Calu3 (cell line): ENCODE measurements at regions not wholly inside any gene's neighbourhood (a gene's known extent, or its start where the extent isn't known, plus 50 kb on each side); places are given as distances from the start of the nearest gene placed in this dataset.
"Not testable (repeated sequence)": the region's sequence is repeated elsewhere in the genome, so short reads cannot be mapped to it uniquely, and the experiment has no call there.

ENCODE experiments used
- BruUV-seq: library from RNA; stranded (reverse); fragments of 400-500 nt; replicated peaks from 2 replicates; lab custom pipeline; 2021; lab: Mats Ljungman, UMichigan
- CTCF ChIA-PET: fragments of 300-600 bp; sonication (Branson Sonifier 250); formaldehyde crosslinking; loops from one replicate; lab custom pipeline; 2022; ENCODE audit warnings: antibody characterized with exemption; lab: Charles Lee
- DNase-seq: peaks from one replicate; pipeline ENCODE4 v3.0.0; 2022
- H3K27ac Mint-ChIP-seq: one replicate; pipeline ENCODE4 v1.8.0; 2022; ENCODE audit warnings: mixed read lengths; ENCODE audit not compliant: unreplicated experiment
- H3K27me3 Mint-ChIP-seq: one replicate; pipeline ENCODE4 v1.8.0; 2022; ENCODE audit warnings: mixed read lengths; ENCODE audit not compliant: unreplicated experiment
- H3K36me3 Mint-ChIP-seq: one replicate; pipeline ENCODE4 v1.8.0; 2022; ENCODE audit warnings: mild to moderate bottlenecking, moderate library complexity, mixed read lengths; ENCODE audit not compliant: insufficient read depth, unreplicated experiment
- H3K4me1 Mint-ChIP-seq: one replicate; pipeline ENCODE4 v1.8.0; 2022; ENCODE audit warnings: mild to moderate bottlenecking, low read depth, mixed read lengths; ENCODE audit not compliant: unreplicated experiment
- H3K4me3 Mint-ChIP-seq: one replicate; pipeline ENCODE4 v1.8.0; 2022; ENCODE audit warnings: mild to moderate bottlenecking, low read depth, moderate library complexity, mixed read lengths; ENCODE audit not compliant: unreplicated experiment
- H3K9me3 Mint-ChIP-seq: one replicate; pipeline ENCODE4 v1.8.0; 2022; ENCODE audit warnings: low read depth, mixed read lengths; ENCODE audit not compliant: unreplicated experiment
- intact Hi-C: fragments of 100-400 bp; cut with micrococcal nuclease; formaldehyde crosslinking; loops from one replicate; pipeline ENCODE4 v1.10.0; 2022; ENCODE audit not compliant: unreplicated experiment

DNA sequence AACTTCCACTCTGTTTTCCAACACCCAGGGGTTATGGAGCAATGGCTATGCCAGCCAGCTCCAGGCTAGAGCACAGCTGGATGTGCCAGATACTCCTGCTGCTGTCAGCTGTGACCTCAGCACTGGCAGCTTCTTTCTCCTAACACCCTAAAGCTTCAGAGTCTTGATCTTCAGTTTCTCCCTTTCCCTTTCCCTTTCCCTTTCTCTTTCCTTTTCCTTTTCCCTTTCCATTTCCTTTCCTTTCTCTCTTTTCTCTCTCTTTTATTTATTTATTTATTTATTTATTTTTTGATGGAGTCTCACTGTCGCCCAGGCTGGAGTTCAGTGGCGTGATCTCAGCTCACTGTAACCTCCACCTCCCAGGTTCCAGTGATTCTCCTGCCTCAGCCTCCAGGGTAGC lies 237.0 kb downstream of the ZNF37A start:
- H3K36me3 Mint-ChIP-seq, H3K4me3 Mint-ChIP-seq: not testable (repeated sequence)

DNA sequence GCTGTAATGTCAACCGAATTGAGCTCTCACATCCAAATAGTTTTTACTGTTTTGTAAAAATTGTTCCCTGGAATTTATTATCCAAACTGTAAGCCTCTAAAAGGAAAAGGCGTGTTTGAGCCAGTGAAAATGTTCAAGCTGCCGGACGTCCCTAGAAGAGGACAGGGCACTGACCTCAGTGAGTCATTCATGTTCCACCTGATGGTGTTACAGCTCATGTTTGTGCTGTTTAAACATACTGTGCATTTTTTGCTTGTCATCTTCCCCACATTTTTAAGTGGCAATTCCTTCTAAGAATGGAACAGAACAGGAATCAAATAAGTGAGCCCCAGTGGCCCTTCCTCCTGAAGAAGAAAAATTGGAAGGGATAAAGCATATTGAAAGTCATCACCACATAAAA lies 239.6 kb downstream of the ZNF37A start:
- H3K4me1 Mint-ChIP-seq, H3K36me3 Mint-ChIP-seq, H3K9me3 Mint-ChIP-seq, H3K4me3 Mint-ChIP-seq, DNase-seq, CTCF ChIA-PET, BruUV-seq, H3K27me3 Mint-ChIP-seq, intact Hi-C loops, H3K27ac Mint-ChIP-seq: not testable (repeated sequence)

More for the DNA sequence above, 237.0 kb downstream of the ZNF37A start:
- CTCF ChIA-PET, DNase-seq, H3K4me1 Mint-ChIP-seq, BruUV-seq, H3K27me3 Mint-ChIP-seq, H3K27ac Mint-ChIP-seq, intact Hi-C loops, H3K9me3 Mint-ChIP-seq: not testable (repeated sequence)

GRCh38 chr10:38350645-38351044 lies 256.5 kb downstream of the ZNF37A start:
- H3K36me3 Mint-ChIP-seq, BruUV-seq, intact Hi-C loops, H3K27ac Mint-ChIP-seq, CTCF ChIA-PET, DNase-seq, H3K4me3 Mint-ChIP-seq, H3K4me1 Mint-ChIP-seq, H3K9me3 Mint-ChIP-seq: not testable (repeated sequence)
- peaks cover 31% of the 10 kb centered on the region for H3K27me3 Mint-ChIP-seq

DNA sequence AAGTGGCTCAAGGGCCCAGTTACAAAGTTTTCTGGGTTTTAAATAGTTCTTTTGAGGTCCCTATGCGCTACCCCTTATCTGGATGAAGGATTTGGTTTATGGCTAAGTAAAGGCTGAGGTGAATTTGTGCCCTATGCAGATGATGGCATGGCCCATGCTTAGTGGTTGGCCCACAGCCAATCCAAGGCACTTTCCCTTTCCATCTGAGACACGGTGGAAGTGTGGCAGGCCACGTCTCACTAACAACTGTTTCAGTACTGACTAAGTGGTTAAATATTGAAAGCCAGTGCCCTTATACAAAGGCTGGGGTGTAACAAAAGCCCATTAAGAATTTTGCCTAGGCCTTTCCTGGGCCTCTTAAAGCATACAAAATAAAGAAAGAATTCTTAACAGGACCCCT lies 260.3 kb downstream of the ZNF37A start:
- H3K4me3 Mint-ChIP-seq, H3K27me3 Mint-ChIP-seq, BruUV-seq, H3K9me3 Mint-ChIP-seq, CTCF ChIA-PET, intact Hi-C loops, H3K4me1 Mint-ChIP-seq, H3K27ac Mint-ChIP-seq: not testable (repeated sequence)
- peaks cover 18% of the 10 kb centered on the region for H3K36me3 Mint-ChIP-seq
- peak; percentile 18 for DNase-seq

DNA sequence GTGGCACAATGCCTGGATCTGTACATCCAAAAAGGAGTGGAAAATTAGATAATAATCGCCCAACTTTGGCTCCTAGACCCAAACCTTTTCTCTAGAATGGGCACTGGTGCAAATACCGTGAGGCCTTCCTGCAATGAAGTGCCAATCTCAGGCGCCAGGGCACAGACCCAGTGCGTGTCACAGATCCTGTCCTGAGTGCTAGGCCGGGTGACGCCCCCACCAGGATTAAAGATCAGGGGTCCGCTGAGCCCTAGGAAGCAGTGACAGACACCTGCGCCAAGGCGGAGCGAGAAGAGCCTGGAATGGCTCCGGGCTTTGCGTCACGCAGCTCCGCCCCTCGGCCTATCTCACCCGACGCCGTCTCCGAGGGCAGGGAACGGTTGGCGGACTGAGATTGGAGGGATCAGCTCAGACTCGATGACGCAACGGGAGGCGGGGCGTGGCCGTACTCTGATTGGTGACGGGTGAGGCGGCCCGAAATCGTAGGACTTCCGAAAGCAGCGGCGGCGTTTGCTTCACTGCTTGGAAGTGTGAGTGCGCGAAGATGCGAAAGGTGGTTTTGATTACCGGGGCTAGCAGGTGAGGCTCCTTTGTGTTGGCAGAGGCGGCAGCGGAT lies 261.9 kb downstream of the ZNF37A start:
- peaks cover 18% of the 10 kb centered on the region for H3K36me3 Mint-ChIP-seq
- peak overlapping the region; percentile 97 for H3K27ac Mint-ChIP-seq
- intact Hi-C loops, H3K27me3 Mint-ChIP-seq, H3K9me3 Mint-ChIP-seq, H3K4me1 Mint-ChIP-seq, CTCF ChIA-PET, BruUV-seq: not testable (repeated sequence)
- H3K4me3 Mint-ChIP-seq, result peak overlapping the region; percentile 83
- peak; percentile 68 for DNase-seq

GRCh38 chr10:38356527-38356926 lies 262.4 kb downstream of the ZNF37A start:
- BruUV-seq, result TSS peak; percentile 62
- Mint-ChIP-seq H3K27ac (peak overlapping the region; percentile 97), H3K4me3 (peak overlapping the region; percentile 83), H3K36me3 (peaks cover 18% of the 10 kb centered on the region)
- H3K9me3 Mint-ChIP-seq, H3K27me3 Mint-ChIP-seq, H3K4me1 Mint-ChIP-seq, intact Hi-C loops, CTCF ChIA-PET: not testable (repeated sequence)
- peak; percentile 3 for DNase-seq

- H3K27ac Mint-ChIP-seq, CTCF ChIA-PET: not testable (repeated sequence)
- intact Hi-C loops, result loop anchor here (10.0 kb wide), 1 partner anchor 388 kb away; the partner anchor contains the start of gene ZNF25
Observed at GRCh38 chr10:38362514-38362913, 268.4 kb downstream of the ZNF37A start.

DNA sequence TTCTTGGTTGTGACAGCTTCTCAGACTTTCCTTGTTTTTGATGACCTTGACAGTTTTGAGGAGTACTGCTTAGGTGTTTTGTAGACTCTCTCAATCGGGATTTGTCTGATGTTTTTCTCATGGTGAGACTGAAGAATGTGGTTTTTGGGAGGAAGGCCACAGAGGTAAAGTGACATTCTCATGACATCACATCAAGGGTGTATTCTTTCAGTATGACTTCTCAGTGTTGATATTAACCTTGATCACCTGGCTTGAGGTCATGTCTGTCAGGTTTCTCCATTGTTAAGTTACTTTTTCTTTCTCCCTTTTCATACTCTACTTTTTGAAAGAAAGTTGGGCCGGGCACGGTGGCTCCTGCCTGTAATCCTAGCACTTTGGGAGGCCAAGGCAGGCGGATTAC lies 269.9 kb downstream of the ZNF37A start:
- H3K4me3 Mint-ChIP-seq, H3K4me1 Mint-ChIP-seq, H3K9me3 Mint-ChIP-seq, H3K27ac Mint-ChIP-seq, CTCF ChIA-PET, BruUV-seq, H3K27me3 Mint-ChIP-seq, DNase-seq: not testable (repeated sequence)
- H3K36me3 Mint-ChIP-seq, result peaks cover 27% of the 10 kb centered on the region
- intact Hi-C loops, result loop anchor here (10.0 kb wide), 1 partner anchor 389 kb away; the partner anchor contains the start of gene ZNF25

More at GRCh38 chr10:38362514-38362913, 268.4 kb downstream of the ZNF37A start:
- H3K9me3 Mint-ChIP-seq, DNase-seq, H3K4me3 Mint-ChIP-seq, BruUV-seq, H3K27me3 Mint-ChIP-seq, H3K4me1 Mint-ChIP-seq: not testable (repeated sequence)
- H3K36me3 Mint-ChIP-seq, result peaks cover 37% of the 10 kb centered on the region

GRCh38 chr10:38365917-38366316 lies 271.8 kb downstream of the ZNF37A start:
- intact Hi-C loops, result loop anchor here (10.0 kb wide), 1 partner anchor 391 kb away; the partner anchor contains the start of gene ZNF25
- not testable (repeated sequence) for BruUV-seq, H3K4me3 Mint-ChIP-seq, H3K27me3 Mint-ChIP-seq, H3K4me1 Mint-ChIP-seq, H3K27ac Mint-ChIP-seq, H3K9me3 Mint-ChIP-seq
- CTCF ChIA-PET, result interaction anchor here (0.6 to 1.1 kb wide), 2 partner anchors 337 to 389 kb away, joined by 3 to 5 read pairs; partner anchors contain the start of gene ZNF25
- DNase-seq, result peak; percentile 20
- peaks cover 27% of the 10 kb centered on the region for H3K36me3 Mint-ChIP-seq

DNA sequence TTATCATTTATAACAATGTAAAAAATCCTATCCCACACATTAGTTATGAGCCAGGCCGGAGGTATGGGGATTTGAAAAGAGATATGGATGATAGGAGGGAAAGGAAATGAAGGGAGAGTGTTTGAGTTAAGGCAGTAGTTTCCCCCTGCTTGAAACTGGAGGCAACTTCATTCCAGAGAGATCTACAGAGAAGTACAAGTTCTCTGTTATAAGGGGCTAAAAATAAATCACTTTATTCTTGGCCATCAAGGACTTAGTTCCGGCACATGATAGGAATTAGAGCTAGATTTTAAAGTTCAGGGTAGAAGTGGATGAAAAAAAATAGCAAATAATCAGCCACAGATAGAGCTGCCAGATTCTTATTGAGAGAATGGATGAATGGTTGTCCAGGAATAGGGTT lies 289.7 kb downstream of the ZNF37A start:
- intact Hi-C loops, H3K36me3 Mint-ChIP-seq, H3K4me3 Mint-ChIP-seq, H3K27me3 Mint-ChIP-seq, DNase-seq, H3K9me3 Mint-ChIP-seq, H3K27ac Mint-ChIP-seq, CTCF ChIA-PET, H3K4me1 Mint-ChIP-seq, BruUV-seq: not testable (repeated sequence)
